ENCODE measurements at regions not wholly inside any gene's neighbourhood (a gene's known extent, or its start where the extent isn't known, plus 50 kb on each side); places are given as distances from the start of the nearest gene placed in this dataset.
A peak's percentile ranks its signal among the peaks of the same experiment; 100 is the strongest.

GRCh38 chr13:75929076-75929475 lies 292.9 kb downstream of the LMO7 start:
- FAIRE-seq = no peak
- no peak for DNase-seq (ENCODE audit: insufficient read length, low spot score)
- TF ChIP-seq POLR2A (IDR thresholded peaks at IDR 0.05; ENCODE audit: low read depth, low read length) (no peak), PAX5 (IDR thresholded peaks at IDR 0.05; ENCODE audit: insufficient read depth, low read length, severe bottlenecking) (no peak), POU2F2 (IDR thresholded peaks at IDR 0.05; ENCODE audit: low read depth, low read length) (no peak), TAF1 (IDR thresholded peaks at IDR 0.05; ENCODE audit: low read depth, low read length) (no peak), POLR2AphosphoS5 (IDR thresholded peaks at IDR 0.05; ENCODE audit: low read depth, low read length) (no peak), SPI1 (IDR thresholded peaks at IDR 0.05; ENCODE audit: low read depth, low read length) (no peak)

GRCh38 chr13:75927183-75927669 lies 291.1 kb downstream of the LMO7 start:
- FAIRE-seq (no peak), DNase-seq (ENCODE audit: insufficient read length, low spot score) (no peak)
- TF ChIP-seq TAF1 (IDR thresholded peaks at IDR 0.05; ENCODE audit: low read depth, low read length) = no peak
- no peak for TF ChIP-seq PAX5 (IDR thresholded peaks at IDR 0.05; ENCODE audit: insufficient read depth, low read length, severe bottlenecking)
- no peak for TF ChIP-seq POLR2A (IDR thresholded peaks at IDR 0.05; ENCODE audit: low read depth, low read length)
- no peak for TF ChIP-seq SPI1 (IDR thresholded peaks at IDR 0.05; ENCODE audit: low read depth, low read length)
- TF ChIP-seq POU2F2 (IDR thresholded peaks at IDR 0.05; ENCODE audit: low read depth, low read length) = no peak

GRCh38 chr13:75920536-75920935 lies 284.4 kb downstream of the LMO7 start:
- no peak for DNase-seq (ENCODE audit: insufficient read length, low spot score)
- no peak for TF ChIP-seq PAX5 (IDR thresholded peaks at IDR 0.05; ENCODE audit: insufficient read depth, low read length, severe bottlenecking)
- TF ChIP-seq POLR2A (IDR thresholded peaks at IDR 0.05; ENCODE audit: low read depth, low read length) = no peak
- no peak for FAIRE-seq

GRCh38 chr13:75919660-75920199 lies 283.6 kb downstream of the LMO7 start:
- DNase-seq (ENCODE audit: insufficient read length, low spot score) = no peak
- no peak for FAIRE-seq
- TF ChIP-seq TAF1 (IDR thresholded peaks at IDR 0.05; ENCODE audit: low read depth, low read length) (no peak), POLR2AphosphoS5 (IDR thresholded peaks at IDR 0.05; ENCODE audit: low read depth, low read length) (no peak), POLR2A (IDR thresholded peaks at IDR 0.05; ENCODE audit: low read depth, low read length) (no peak), POU2F2 (IDR thresholded peaks at IDR 0.05; ENCODE audit: low read depth, low read length) (no peak), PAX5 (IDR thresholded peaks at IDR 0.05; ENCODE audit: insufficient read depth, low read length, severe bottlenecking) (no peak), SPI1 (IDR thresholded peaks at IDR 0.05; ENCODE audit: low read depth, low read length) (no peak)

GRCh38 chr13:75915066-75915465 lies 278.9 kb downstream of the LMO7 start:
- TF ChIP-seq POU2F2 (IDR thresholded peaks at IDR 0.05; ENCODE audit: low read depth, low read length) (no peak), POLR2AphosphoS5 (IDR thresholded peaks at IDR 0.05; ENCODE audit: low read depth, low read length) (no peak), SPI1 (IDR thresholded peaks at IDR 0.05; ENCODE audit: low read depth, low read length) (no peak), POLR2A (IDR thresholded peaks at IDR 0.05; ENCODE audit: low read depth, low read length) (no peak), TAF1 (IDR thresholded peaks at IDR 0.05; ENCODE audit: low read depth, low read length) (no peak), PAX5 (IDR thresholded peaks at IDR 0.05; ENCODE audit: insufficient read depth, low read length, severe bottlenecking) (no peak)
- no peak for DNase-seq (ENCODE audit: insufficient read length, low spot score)
- FAIRE-seq = no peak

- no peak for FAIRE-seq
- no peak for TF ChIP-seq TAF1 (IDR thresholded peaks at IDR 0.05; ENCODE audit: low read depth, low read length)
- TF ChIP-seq PAX5 (IDR thresholded peaks at IDR 0.05; ENCODE audit: insufficient read depth, low read length, severe bottlenecking) = no peak
- TF ChIP-seq POLR2A (IDR thresholded peaks at IDR 0.05; ENCODE audit: low read depth, low read length) = no peak
- no peak for TF ChIP-seq POU2F2 (IDR thresholded peaks at IDR 0.05; ENCODE audit: low read depth, low read length)
- TF ChIP-seq SPI1 (IDR thresholded peaks at IDR 0.05; ENCODE audit: low read depth, low read length) = no peak
- TF ChIP-seq POLR2AphosphoS5 (IDR thresholded peaks at IDR 0.05; ENCODE audit: low read depth, low read length) = no peak
- DNase-seq (ENCODE audit: insufficient read length, low spot score) = no peak
These were observed 277.8 kb downstream of the LMO7 start for GRCh38 chr13:75913925-75914324.

- TF ChIP-seq POU2F2 (IDR thresholded peaks at IDR 0.05; ENCODE audit: low read depth, low read length) (no peak), PAX5 (IDR thresholded peaks at IDR 0.05; ENCODE audit: insufficient read depth, low read length, severe bottlenecking) (no peak), TAF1 (IDR thresholded peaks at IDR 0.05; ENCODE audit: low read depth, low read length) (no peak), POLR2A (IDR thresholded peaks at IDR 0.05; ENCODE audit: low read depth, low read length) (no peak), POLR2AphosphoS5 (IDR thresholded peaks at IDR 0.05; ENCODE audit: low read depth, low read length) (no peak), SPI1 (IDR thresholded peaks at IDR 0.05; ENCODE audit: low read depth, low read length) (no peak)
- DNase-seq (ENCODE audit: insufficient read length, low spot score) (no peak), FAIRE-seq (peak; percentile 41)
These were observed 274.5 kb downstream of the LMO7 start for GRCh38 chr13:75910591-75910990.
